HG03442 (cell line): ENCODE measurements at regions not wholly inside any gene's neighbourhood (a gene's known extent, or its start where the extent isn't known, plus 50 kb on each side); places are given as distances from the start of the nearest gene placed in this dataset.

Experiments
- ATAC-seq: cut with Tn5 transposase; IDR thresholded peaks from one replicate; pipeline ENCODE4 v1.9.1; 2021; ENCODE audit warnings: mild to moderate bottlenecking, moderate library complexity; ENCODE audit not compliant: unreplicated experiment

GRCh38 chr6:98650941-98651340 is 183.4 kb upstream of the POU3F2 start:
- no peak for ATAC-seq

- no peak for ATAC-seq
These were observed 181.2 kb upstream of the POU3F2 start for GRCh38 chr6:98653179-98653578.

- no peak for ATAC-seq
These were observed 176.6 kb upstream of the POU3F2 start for GRCh38 chr6:98657764-98658163.

- no peak for ATAC-seq
These were observed 165.0 kb upstream of the POU3F2 start for GRCh38 chr6:98669371-98669770.

GRCh38 chr6:98670045-98670746 is 164.2 kb upstream of the POU3F2 start:
- ATAC-seq, result no peak

GRCh38 chr6:98672681-98673475 is 161.5 kb upstream of the POU3F2 start:
- ATAC-seq, result no peak

GRCh38 chr6:98678481-98678880 is 155.9 kb upstream of the POU3F2 start:
- ATAC-seq, result peak; percentile 84

- no peak for ATAC-seq
These were observed 148.3 kb upstream of the POU3F2 start for GRCh38 chr6:98686008-98686601.

- no peak for ATAC-seq
These were observed 146.6 kb upstream of the POU3F2 start for GRCh38 chr6:98687752-98688151.

- ATAC-seq, result no peak
These were observed 139.1 kb upstream of the POU3F2 start for GRCh38 chr6:98695091-98695801.

GRCh38 chr6:98711380-98711779 is 123.0 kb upstream of the POU3F2 start:
- no peak for ATAC-seq

- ATAC-seq, result no peak
These were observed 118.0 kb upstream of the POU3F2 start for GRCh38 chr6:98716341-98716740.

- no peak for ATAC-seq
These were observed 117.0 kb upstream of the POU3F2 start for GRCh38 chr6:98717322-98717877.

GRCh38 chr6:98717988-98718387 is 116.4 kb upstream of the POU3F2 start:
- ATAC-seq, result no peak

GRCh38 chr6:98724537-98724936 is 109.8 kb upstream of the POU3F2 start:
- ATAC-seq, result no peak

- no peak for ATAC-seq
These were observed 87.1 kb upstream of the POU3F2 start for GRCh38 chr6:98747273-98747672.

GRCh38 chr6:98747960-98748359 is 86.4 kb upstream of the POU3F2 start:
- ATAC-seq, result no peak

- ATAC-seq, result no peak
These were observed 74.9 kb upstream of the POU3F2 start for GRCh38 chr6:98759459-98759858.

GRCh38 chr6:98764373-98764911 is 69.9 kb upstream of the POU3F2 start:
- no peak for ATAC-seq

- peak; percentile 45 for ATAC-seq
These were observed 64.8 kb upstream of the POU3F2 start for GRCh38 chr6:98769546-98769945.

GRCh38 chr6:98775205-98775604 is 59.2 kb upstream of the POU3F2 start:
- no peak for ATAC-seq
